NCI-H526 treated with DMSO at 0.1 percent for 48 hours (cell line): ENCODE measurements at regions not wholly inside any gene's neighbourhood (a gene's known extent, or its start where the extent isn't known, plus 50 kb on each side); places are given as distances from the start of the nearest gene placed in this dataset.

Experiments
- DNase-seq: peaks from one replicate; lab custom pipeline; 2025; lab: John Stamatoyannopoulos, UW

DNA sequence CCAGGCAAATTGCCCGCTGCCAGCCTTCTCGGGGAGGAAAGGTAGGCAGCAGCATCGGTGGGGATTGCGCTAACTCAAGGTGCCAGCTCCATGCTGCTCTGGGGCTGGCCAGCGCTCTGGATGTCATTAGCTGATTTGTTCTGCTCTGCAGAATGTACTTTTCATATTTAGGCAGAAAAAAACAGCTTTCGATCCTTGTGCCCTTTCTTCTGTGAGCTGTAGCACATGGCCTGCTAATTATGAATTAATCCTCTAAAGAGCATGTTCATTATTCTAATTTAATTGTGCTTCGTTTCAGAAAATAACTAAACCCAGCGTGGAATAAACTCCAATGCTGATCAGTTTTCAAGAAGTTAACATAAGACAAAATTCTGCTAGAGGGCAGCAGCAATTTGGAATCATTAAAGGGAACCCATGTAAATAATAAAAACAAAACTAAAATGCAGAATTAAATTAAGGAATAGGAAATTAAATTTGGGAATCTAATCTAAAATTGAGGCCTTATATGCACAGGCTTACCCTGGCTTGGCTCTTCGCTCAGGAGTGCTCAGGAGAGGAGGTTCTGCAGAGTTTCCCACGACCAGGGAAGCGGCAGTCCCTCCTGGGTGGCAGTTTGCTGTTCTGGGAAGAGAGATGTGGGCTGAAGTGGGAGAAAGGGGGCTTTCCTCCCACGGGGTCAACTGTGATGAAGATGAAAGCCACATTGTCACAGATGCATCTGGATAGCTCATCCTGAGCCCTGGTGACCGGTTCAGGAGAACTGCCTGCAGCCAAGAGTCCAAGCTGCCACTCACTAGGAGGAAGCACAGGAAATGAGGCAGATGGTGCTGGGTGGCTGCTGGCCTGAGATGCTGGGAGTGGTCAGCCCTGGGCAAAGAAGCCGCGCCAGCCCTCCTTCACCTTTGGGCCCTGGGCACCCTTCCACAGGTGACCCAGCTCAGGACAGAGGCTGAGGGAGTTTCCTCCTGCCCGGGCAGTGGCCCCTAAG lies 93.2 kb upstream of the PKDCC start:
- DNase-seq = no peak

- no peak for DNase-seq
Observed at GRCh38 chr2:41955316-41956043, 92.3 kb upstream of the PKDCC start.

- no peak for DNase-seq
Observed at GRCh38 chr2:41957431-41957830, 90.4 kb upstream of the PKDCC start.

- DNase-seq = no peak
Observed at GRCh38 chr2:41958251-41958650, 89.6 kb upstream of the PKDCC start.

GRCh38 chr2:41958775-41959174 lies 89.0 kb upstream of the PKDCC start:
- DNase-seq = no peak

DNA sequence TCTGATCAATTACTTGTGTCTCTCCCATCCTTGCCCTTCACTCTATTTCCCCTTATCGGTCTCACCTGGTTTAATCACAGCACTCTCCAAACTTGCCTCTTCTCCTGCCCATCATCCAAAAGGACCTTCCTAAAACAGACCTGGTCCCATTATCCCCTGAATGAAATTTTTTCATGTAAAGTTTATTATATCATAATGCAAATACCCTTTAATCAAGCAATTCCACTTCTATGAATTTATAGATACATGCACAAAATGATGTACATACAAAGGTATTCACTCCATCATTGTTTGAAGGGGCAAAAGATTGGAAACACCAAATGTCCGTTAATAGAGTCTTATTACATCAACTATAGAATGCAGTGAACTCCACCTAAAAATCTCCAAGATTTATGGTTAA lies 88.1 kb upstream of the PKDCC start:
- DNase-seq = no peak

- DNase-seq = no peak
Observed at GRCh38 chr2:41962922-41963622, 84.7 kb upstream of the PKDCC start.

- DNase-seq = peak; percentile 17
Observed at GRCh38 chr2:41963661-41964525, 83.9 kb upstream of the PKDCC start.

- DNase-seq = no peak
Observed at GRCh38 chr2:41965173-41965908, 82.5 kb upstream of the PKDCC start.

DNA sequence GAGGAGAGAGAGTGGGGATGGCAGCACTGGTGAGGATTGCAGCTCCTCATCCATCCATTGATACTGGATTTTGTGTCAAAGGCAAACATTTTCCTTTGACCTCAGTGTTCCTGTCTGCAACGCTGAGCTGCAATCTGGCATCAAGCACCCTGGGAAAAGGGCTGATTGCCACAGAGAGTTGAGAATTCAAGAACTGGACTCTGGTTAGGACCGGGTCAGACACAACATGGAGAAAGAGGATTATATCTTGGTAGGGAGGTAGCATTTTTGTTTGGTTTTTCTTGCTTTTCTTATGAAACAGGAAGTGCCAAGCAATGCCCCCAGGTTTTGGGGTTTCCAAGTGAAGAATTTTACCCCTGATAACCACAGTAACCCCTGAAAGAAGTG lies 81.9 kb upstream of the PKDCC start:
- no peak for DNase-seq

DNA sequence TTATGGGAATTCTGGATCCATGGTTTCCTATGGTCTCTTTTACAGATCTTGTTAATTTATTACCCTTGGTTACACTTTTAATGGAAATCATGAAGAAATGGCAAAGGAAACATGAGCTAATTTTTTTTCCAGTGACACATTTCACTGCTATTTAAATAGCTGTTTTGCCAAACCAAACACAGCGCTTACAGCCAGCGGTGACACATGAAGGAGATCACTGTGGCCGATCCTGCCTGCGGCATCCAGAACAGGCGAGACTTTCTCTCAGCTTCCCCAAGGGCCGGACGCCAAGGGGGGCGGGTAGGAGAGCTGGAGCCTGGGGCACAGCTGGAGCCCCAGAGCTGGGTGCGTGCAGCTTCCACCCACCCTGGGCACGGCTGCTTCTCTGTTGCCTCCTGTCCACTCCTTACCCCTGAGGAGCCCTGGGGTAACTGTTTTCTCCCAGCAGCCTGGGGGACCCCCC lies 81.4 kb upstream of the PKDCC start:
- DNase-seq = peak; percentile 53

DNA sequence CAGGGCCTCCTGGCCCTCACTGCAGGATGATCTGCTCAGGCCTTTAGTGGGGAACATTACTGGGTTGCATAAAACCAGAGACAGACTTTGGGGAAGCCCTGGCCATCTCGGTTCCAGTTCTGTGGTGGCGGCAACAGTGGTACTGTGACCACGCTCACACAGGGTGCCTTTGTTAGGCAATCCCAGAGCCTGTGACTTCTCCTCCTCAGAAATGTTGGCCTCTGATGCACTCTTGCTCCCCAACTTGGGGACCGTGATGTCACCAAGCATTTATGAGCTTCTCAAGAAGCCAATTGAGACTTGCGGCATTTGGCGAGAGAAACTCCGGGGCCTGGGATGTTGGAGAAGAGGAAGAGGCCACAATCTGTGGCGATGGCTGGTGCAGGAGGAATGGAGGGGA lies 80.9 kb upstream of the PKDCC start:
- no peak for DNase-seq

GRCh38 chr2:41967476-41968181 lies 80.2 kb upstream of the PKDCC start:
- DNase-seq = no peak

GRCh38 chr2:41968182-41968578 lies 79.6 kb upstream of the PKDCC start:
- no peak for DNase-seq

GRCh38 chr2:41970988-41971660 lies 76.7 kb upstream of the PKDCC start:
- DNase-seq = no peak

DNA sequence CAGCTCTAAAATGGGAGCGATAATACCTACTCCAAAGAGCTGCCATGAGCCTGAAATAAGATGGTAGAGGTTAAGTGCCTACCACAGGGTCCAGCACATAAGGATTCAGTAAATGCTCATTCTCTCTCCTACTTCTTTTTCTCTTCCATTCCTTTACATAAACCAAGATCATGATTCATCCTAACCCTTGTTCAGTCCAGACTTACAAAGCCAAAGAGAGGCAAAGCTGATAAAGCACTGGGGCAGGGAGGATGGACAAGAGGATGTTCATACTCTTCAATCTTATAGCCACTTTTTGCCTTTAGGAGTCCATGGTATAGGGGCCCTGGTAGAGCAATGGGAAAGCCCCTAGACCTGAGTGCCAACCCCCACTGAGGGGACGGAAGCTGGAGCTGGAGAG lies 75.6 kb upstream of the PKDCC start:
- DNase-seq = no peak

- DNase-seq = no peak
Observed at GRCh38 chr2:41972819-41973218, 75.0 kb upstream of the PKDCC start.

DNA sequence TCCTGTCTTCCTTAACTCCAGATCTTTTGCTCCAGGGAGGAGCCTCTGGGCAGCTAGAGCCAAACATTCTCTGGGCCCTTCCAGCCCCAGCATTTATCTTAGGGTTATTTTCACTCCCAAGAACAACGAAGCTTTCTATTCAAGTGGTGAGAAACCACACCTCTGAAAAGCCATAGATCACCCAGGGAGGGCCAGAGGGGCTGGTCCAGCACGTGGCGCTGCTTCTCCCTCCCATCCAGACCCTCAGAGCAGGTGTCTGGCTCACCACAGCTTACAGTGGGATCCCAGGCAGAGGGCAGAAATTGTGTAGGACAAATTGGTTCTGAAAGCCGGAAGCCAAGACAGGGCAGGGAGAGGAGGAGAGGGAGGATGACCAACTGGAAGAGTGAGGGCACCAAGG lies 74.0 kb upstream of the PKDCC start:
- no peak for DNase-seq

- DNase-seq = no peak
Observed at GRCh38 chr2:41981417-41981816, 66.4 kb upstream of the PKDCC start.
